OCI-LY7 (cell line): ENCODE measurements at regions not wholly inside any gene's neighbourhood (a gene's known extent, or its start where the extent isn't known, plus 50 kb on each side); places are given as distances from the start of the nearest gene placed in this dataset.

Experiments
- CTCF ChIP-seq: fragments of 200-600 bp; sonication (generic); conservative IDR thresholded peaks from 2 replicates; pipeline ENCODE4 v1.5.1; 2014; ENCODE audit warnings: mild to moderate bottlenecking, antibody characterized with exemption, low read length, moderate library complexity, mixed read lengths
- EZH2phosphoT487 ChIP-seq: fragments of 200-600 bp; sonication (generic); IDR thresholded peaks from 2 replicates; pipeline ENCODE4 v1.6.1; 2018; ENCODE audit warnings: low read depth, borderline replicate concordance, mild to moderate bottlenecking, mixed run types, antibody characterized with exemption, low read length, moderate library complexity, mixed read lengths

GRCh38 chr2:118340103-118340502, 251.8 kb downstream of the INSIG2 start:
- TF ChIP-seq CTCF (no peak), EZH2phosphoT487 (no peak)
